HCT116 (cell line): ENCODE measurements at regions not wholly inside any gene's neighbourhood (a gene's known extent, or its start where the extent isn't known, plus 50 kb on each side); places are given as distances from the start of the nearest gene placed in this dataset.

Experiments used
- EZH2phosphoT487 ChIP-seq: fragments of 200-600 bp; IDR thresholded peaks from 2 replicates; pipeline ENCODE4 v1.6.1; 2018; ENCODE audit warnings: antibody characterized with exemption, borderline replicate concordance
- JUND ChIP-seq: IDR thresholded peaks from 2 replicates; pipeline ENCODE4 v1.6.1; 2012
- SIN3A ChIP-seq: IDR thresholded peaks from 2 replicates; pipeline ENCODE4 v1.6.1; 2012; ENCODE audit warnings: low read depth
- TCF7L2 ChIP-seq: IDR thresholded peaks from 2 replicates; pipeline ENCODE4 v1.7.0; 2011; ENCODE audit warnings: borderline replicate concordance, inconsistent platforms; ENCODE audit not compliant: insufficient read depth, insufficient read length; ENCODE audit errors: extremely low read depth
- ZNF274 ChIP-seq: fragments of 200-500 bp; sonication (Bioruptor generic); IDR thresholded peaks from 2 replicates; pipeline ENCODE4 v1.6.1; 2014; ENCODE audit warnings: mild to moderate bottlenecking, low read depth, low read length, inconsistent platforms
- TF ChIP-seq, protein P1 (sequence below), 3 experiments: fragments of 200-600 bp in 1 of 3; sonication (generic) in 1 of 3; IDR thresholded peaks in 2 of 3; conservative IDR thresholded peaks in 1 of 3; 2 replicates each; pipeline ENCODE4 v1.5.1; 2012 to 2017; ENCODE audit warnings: low read depth in 2 of 3, low read length in 2 of 3, antibody characterized with exemption in 1 of 3, borderline replicate concordance in 1 of 3, control low read depth in 1 of 3, mild to moderate bottlenecking in 1 of 3, mixed read lengths in 1 of 3, mixed run types in 1 of 3, moderate library complexity in 1 of 3; ENCODE audit not compliant: insufficient read depth in 1 of 3

DNA sequence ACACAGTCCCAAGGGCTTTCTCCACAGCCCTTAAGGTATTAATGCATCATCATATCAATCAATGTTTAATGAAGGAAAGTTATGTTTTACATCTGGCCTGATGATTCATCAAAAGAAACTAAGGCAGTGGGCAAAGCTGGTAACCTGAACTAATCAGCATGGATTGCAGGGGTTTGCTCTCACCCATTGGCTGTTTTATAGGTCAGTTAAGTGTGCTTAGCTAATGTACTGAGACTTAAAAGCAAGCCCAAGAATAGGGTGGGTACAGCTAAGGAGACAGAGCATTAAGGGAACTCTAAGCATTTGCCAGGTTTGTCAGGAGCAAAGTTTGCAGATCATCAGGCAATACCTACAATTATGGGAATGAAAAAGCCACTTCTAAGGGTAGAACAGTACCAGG is 1247.6 kb downstream of the CDH8 start:
- TF ChIP-seq, protein P1, sequence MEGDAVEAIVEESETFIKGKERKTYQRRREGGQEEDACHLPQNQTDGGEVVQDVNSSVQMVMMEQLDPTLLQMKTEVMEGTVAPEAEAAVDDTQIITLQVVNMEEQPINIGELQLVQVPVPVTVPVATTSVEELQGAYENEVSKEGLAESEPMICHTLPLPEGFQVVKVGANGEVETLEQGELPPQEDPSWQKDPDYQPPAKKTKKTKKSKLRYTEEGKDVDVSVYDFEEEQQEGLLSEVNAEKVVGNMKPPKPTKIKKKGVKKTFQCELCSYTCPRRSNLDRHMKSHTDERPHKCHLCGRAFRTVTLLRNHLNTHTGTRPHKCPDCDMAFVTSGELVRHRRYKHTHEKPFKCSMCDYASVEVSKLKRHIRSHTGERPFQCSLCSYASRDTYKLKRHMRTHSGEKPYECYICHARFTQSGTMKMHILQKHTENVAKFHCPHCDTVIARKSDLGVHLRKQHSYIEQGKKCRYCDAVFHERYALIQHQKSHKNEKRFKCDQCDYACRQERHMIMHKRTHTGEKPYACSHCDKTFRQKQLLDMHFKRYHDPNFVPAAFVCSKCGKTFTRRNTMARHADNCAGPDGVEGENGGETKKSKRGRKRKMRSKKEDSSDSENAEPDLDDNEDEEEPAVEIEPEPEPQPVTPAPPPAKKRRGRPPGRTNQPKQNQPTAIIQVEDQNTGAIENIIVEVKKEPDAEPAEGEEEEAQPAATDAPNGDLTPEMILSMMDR (IDR thresholded peaks at IDR 0.05 in 2 of 3, conservative IDR thresholded peaks at IDR 0.05 in 1 of 3; ENCODE audit: borderline replicate concordance in 1 of 3, insufficient read depth in 1 of 3, low read depth in 2 of 3, low read length in 2 of 3) = no peak
- TF ChIP-seq JUND = no peak
- TF ChIP-seq ZNF274 = no peak
- no peak for TF ChIP-seq EZH2phosphoT487
- no peak for TF ChIP-seq SIN3A
- no peak for TF ChIP-seq TCF7L2
